Activated gamma-delta T cell treated with Interleukin-2 at 50 U/mL for 16 hours (primary cell): ENCODE measurements at regions not wholly inside any gene's neighbourhood (a gene's known extent, or its start where the extent isn't known, plus 50 kb on each side); places are given as distances from the start of the nearest gene placed in this dataset.

Experiments
- DNase-seq: peaks from one replicate; pipeline ENCODE4 v3.0.0-alpha.2; 2020

GRCh38 chr3:176523114-176523513 lies 674.2 kb downstream of the TBL1XR1 start:
- no peak for DNase-seq

- no peak for DNase-seq
Measured at GRCh38 chr3:176522436-176522835, 674.8 kb downstream of the TBL1XR1 start.

- DNase-seq = no peak
Measured at GRCh38 chr3:176521531-176522175, 675.6 kb downstream of the TBL1XR1 start.

- no peak for DNase-seq
Measured at GRCh38 chr3:176514297-176514696, 683.0 kb downstream of the TBL1XR1 start.

- no peak for DNase-seq
Measured at GRCh38 chr3:176513604-176514003, 683.7 kb downstream of the TBL1XR1 start.

- DNase-seq = no peak
Measured at GRCh38 chr3:176512037-176512436, 685.2 kb downstream of the TBL1XR1 start.

GRCh38 chr3:176510097-176510496 lies 687.2 kb downstream of the TBL1XR1 start:
- DNase-seq = no peak

- DNase-seq = no peak
Measured at GRCh38 chr3:176505878-176506621, 691.2 kb downstream of the TBL1XR1 start.

- no peak for DNase-seq
Measured at GRCh38 chr3:176491084-176491483, 706.2 kb downstream of the TBL1XR1 start.

GRCh38 chr3:176490357-176490756 lies 706.9 kb downstream of the TBL1XR1 start:
- no peak for DNase-seq

GRCh38 chr3:176479248-176479647 lies 718.0 kb downstream of the TBL1XR1 start:
- no peak for DNase-seq

- DNase-seq = no peak
Measured at GRCh38 chr3:176469694-176470205, 727.5 kb downstream of the TBL1XR1 start.

GRCh38 chr3:176463610-176464009 lies 733.7 kb downstream of the TBL1XR1 start:
- DNase-seq = no peak

- no peak for DNase-seq
Measured at GRCh38 chr3:176447369-176447768, 749.9 kb downstream of the TBL1XR1 start.

GRCh38 chr3:176442326-176442725 lies 755.0 kb downstream of the TBL1XR1 start:
- DNase-seq = no peak

GRCh38 chr3:176439729-176440128 lies 757.6 kb downstream of the TBL1XR1 start:
- DNase-seq = no peak

- no peak for DNase-seq
Measured at GRCh38 chr3:176431991-176432390, 765.3 kb downstream of the TBL1XR1 start.

GRCh38 chr3:176431038-176431418 lies 766.3 kb downstream of the TBL1XR1 start:
- DNase-seq = no peak

- no peak for DNase-seq
Measured at GRCh38 chr3:176430244-176431037, 766.8 kb downstream of the TBL1XR1 start.

GRCh38 chr3:176428552-176428951 lies 768.7 kb downstream of the TBL1XR1 start:
- DNase-seq = no peak

GRCh38 chr3:176426371-176426770 lies 770.9 kb downstream of the TBL1XR1 start:
- no peak for DNase-seq

GRCh38 chr3:176416870-176417269 lies 780.4 kb downstream of the TBL1XR1 start:
- no peak for DNase-seq

- no peak for DNase-seq
Measured at GRCh38 chr3:176415661-176416295, 781.5 kb downstream of the TBL1XR1 start.
